Renal pelvis (tissue), 1 donor: ENCODE measurements at regions not wholly inside any gene's neighbourhood (a gene's known extent, or its start where the extent isn't known, plus 50 kb on each side); places are given as distances from the start of the nearest gene placed in this dataset.
A peak's percentile ranks its signal among the peaks of the same experiment; 100 is the strongest.

Experiments
- DNase-seq: peaks from one replicate; pipeline ENCODE4 v3.0.0-alpha.2; 2013

DNA sequence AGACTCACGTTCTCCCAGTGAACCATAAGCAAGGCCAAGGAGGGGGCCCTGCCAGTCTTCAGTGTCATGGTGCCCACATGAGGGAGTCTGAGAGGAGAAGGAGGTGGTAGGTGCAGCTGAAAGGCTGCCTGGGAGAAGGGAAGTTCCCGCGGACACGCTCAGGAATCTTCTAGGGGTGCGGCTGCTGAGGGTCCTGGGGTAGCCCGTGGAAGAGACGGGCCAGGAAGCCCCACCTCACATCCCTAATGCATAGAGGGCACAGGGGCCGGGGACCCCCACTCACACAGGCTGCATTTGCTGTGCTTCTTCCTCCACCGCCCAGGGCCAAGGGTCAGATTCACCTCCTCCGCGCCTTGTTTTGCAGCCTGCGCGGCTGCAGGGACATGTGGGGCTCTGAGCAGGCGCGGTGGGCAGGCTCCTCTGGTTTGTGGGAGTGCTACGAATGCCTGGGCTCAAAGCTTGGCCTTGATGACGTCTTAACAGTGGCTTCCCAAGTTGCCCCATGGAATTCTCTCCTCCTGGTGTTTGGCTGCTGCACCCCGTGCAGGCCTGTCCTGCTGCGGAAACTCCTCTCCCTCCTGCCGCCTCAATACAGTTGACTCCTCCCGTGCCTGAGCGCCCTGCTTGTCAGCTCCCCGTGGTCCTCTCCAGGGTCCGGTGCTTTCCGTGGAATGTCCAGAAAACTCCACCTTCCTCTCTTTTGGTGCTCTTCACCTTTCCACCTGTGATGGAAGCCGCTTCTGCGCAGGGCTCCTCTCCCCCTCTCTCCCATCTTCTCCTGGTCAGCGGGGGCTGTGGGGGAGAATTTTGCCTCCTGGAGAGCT lies 95.7 kb downstream of the VAPA start:
- no peak for DNase-seq

- DNase-seq = no peak
Measured at GRCh38 chr18:10010611-10011015, 96.8 kb downstream of the VAPA start.

GRCh38 chr18:10011061-10011460 lies 97.2 kb downstream of the VAPA start:
- no peak for DNase-seq

- DNase-seq = no peak
Measured at GRCh38 chr18:10011751-10012150, 97.9 kb downstream of the VAPA start.

- DNase-seq = no peak
Measured at GRCh38 chr18:10012526-10012925, 98.7 kb downstream of the VAPA start.

DNA sequence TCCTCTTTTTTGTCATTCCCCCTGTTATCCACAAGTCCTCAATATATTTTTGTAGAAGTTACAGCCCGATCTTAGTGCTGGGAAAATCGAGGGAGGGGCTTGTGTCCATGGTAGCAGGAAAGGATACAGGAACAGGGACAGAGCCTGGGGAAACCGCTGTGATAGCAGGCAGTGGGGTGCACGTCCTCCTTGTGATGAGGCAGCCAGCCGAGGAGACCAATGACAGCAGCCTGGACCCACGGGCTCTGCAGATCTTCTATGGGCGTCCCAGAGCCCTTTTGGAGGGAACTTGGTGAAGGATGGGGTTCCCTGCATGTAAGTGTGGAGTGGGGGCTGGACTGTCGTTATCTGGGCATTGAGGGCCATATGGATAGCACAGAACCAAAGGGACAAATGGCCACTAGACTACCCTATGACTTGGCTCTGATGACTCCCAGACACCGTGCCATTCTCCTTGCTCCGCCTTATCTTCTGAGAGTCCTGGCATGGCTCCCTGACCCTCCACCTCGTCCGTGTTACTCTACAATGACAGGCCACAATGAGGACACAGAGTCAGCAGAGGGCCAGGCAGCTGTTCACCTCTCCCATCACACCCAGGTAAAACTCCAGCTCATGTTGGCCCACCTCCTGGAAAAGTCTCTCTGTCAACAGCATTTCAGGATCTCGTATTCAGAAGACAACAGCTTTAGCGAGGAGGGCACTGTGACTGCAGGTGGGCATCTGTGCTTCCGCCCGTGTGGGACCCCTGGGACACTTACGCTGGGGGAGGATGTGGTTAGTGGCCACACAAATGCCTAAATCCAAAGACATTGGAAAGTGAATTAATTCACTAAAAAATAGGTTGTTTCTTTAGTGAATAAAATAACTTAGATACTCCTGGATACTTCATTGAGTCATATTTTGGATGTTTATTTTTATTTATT lies 100.1 kb downstream of the VAPA start:
- DNase-seq = no peak

GRCh38 chr18:10015288-10015701 lies 101.5 kb downstream of the VAPA start:
- DNase-seq = no peak

GRCh38 chr18:10015941-10016819 lies 102.4 kb downstream of the VAPA start:
- no peak for DNase-seq

DNA sequence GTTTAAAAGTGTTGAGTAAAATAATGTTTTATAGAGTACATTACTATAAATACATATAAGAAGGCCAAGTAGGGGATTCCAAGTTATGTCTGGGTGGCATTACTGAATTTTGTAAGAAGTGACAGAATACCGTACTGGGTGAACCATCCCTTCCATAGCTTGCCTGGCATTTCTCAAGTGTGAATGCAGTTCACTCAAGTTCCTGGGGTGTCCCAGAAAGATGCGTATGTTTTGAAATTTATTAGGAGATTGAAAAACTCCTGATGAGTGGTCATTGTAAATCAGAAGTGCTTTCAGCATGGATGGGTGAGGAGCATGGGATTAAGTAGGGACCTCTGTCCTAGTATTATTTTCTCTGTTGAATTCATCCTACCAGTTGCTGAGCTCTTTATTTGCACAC lies 103.2 kb downstream of the VAPA start:
- DNase-seq = no peak

GRCh38 chr18:10018289-10018688 lies 104.5 kb downstream of the VAPA start:
- no peak for DNase-seq

DNA sequence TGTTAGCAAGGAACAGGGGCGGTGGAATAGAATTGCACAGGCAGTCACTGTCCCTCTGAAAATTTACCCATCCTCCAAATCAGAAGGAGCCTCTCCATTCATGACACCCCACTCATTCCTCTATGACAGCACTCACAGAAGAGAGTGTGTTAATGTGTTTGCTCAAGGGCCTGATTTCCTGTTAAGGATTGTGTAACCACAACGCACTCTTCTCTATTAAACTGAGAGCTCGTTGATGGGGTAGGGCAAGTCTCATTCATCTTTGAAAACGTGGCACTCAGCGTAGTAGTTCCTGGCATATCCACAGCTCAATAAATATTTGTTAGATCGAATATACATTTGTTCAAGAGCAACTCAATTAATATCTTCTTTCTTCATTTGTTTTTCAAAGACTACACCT lies 106.4 kb downstream of the VAPA start:
- DNase-seq = no peak

DNA sequence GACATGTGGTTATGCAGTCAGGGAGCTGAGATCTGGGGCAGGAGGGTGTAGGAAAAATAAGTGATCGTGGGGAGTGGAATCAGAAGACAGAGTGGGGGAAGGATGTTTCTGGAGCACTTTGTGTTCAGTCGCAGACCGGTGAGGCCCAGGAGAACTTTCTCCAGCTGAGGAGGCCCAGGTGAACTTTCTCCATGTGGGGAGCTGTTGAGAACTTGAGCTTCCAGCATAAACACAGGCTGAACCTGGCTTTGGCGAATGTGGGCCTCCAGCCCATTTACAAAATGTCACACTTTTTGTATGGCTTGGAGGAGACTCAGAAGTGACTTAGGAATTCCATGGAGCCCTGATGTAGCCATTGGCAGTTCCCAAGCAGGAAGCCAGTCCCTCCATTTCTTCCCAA lies 108.5 kb downstream of the VAPA start:
- DNase-seq = no peak

DNA sequence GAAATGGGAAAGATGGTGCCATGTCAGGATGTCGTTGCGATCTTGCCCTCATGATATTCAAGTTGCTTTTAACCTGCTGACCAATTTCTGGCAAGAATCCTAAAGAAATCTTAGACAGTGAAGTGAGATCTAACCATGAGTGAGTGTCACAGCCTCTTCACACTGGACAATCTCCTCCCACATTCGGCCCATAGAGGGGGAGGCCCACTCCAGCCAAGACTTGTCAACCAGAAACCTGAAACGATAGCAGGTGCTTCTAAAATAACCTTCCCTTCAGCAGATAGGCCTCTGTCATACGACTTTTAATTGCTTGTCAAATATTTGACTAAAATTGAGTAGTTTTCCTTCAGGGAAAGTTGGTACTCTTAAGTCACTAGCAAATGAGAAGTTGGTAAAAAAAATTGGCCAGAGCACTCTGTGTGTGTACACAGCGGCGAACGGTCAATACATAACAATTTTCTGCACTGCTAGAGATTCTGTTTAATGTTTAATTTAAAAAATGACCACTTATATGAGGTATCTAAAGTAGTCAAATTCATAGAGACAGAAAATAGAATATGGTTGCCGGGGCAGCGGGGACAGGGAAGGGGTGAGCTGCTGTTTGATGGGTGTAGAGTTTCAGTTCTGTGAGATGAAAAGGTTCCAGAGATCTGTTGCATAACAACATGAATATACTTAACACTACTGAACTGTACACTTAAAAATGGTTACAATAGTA lies 110.2 kb downstream of the VAPA start:
- DNase-seq = no peak

DNA sequence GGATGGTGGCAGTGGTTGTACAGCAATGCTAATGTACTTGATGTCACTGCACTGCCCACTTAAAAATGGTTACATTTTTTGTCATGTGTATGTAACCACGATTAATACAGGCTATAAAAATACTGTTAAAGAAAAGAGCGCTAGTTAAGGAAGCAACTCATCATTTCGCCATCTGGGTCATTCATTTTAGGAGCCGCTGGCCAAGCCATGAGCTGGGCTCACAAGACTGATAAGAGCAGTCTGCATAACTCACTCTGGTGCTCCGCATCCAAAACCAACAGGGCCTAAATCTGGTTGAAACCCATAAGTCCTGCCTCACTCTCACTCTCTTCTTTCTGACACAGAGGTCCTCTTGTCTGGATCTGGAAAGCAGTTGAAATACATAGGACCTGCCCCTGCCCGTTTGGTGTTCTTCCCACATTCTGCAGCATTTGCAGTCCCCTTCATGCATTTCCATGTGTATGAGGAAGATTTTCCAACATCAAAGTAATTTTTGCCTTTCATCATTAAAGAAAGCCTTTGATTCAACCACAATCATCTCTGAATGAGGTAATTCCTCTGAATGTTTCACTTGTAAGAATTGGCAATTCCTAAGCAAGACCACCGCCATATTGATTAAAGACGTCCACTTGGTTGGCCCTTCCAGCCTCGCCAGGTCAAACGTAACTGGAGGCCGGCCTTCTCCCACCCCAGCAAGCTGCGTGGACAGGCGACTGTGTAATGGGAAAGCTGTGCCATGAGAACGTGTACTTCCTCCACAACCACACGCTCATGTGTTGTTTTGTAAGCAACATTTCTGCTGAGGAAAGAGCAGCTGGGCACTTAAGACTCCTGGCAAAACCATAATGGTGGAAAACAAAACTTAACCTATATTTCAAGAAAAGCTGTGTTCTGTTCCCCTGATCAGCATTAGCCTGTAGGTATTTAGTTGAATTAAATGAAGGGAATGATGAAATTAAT lies 112.2 kb downstream of the VAPA start:
- no peak for DNase-seq

DNA sequence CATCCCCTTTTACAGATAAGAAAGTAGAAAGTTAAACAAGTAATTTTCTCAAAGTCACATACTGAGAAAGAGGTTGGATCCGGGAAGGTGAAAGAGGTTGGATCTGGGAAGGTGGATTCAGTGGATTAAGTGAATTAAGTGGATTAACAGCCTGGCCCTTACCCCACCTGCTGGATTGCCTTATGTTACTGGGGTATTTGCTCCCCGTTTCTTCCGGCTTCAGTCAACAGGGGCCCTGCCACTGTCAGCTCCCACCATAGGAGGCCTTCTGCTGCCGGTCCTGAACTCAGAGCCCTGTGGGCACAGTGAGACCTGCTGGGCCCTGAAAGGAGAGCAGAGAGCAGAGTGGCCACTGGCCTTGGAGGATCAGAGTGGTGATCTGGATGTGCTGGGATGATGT lies 113.2 kb downstream of the VAPA start:
- DNase-seq = no peak

- DNase-seq = no peak
Measured at GRCh38 chr18:10027461-10027860, 113.6 kb downstream of the VAPA start.

GRCh38 chr18:10029711-10030110 lies 115.9 kb downstream of the VAPA start:
- DNase-seq = no peak

DNA sequence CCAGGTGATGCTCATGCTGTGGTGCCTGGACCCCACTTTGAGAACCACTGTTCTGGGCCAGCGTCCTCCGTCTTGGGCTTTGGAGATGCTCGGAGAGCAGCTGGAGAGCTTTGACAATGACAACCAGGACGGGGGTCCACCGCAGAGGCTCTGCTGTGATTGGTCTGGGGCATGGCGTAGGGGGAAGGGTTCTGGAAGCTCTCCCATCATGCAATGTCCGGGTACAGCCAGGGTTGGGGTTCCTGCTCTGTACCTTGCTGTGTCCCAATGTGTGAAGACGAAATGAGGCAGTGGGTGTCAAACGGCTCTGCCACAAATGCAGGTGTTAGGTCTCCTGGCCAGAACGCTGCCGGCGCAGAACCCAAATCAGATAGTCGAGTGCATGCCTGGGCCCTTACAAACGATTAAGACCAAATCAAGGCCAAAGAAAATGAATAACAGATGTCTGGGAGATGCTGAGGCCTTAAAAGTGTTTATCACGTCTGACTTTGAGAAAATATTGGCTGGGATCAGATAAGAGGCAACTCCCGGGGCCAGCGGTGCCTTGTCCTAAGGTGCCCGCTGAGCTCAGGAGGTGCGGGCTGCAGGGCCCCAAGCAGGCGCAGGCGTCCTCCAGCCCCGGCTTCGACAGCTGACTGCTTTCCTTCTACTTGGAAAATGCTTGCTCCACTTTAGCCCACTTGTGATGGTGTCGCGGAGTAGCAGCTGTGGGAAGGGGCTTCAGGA lies 117.2 kb downstream of the VAPA start:
- no peak for DNase-seq

DNA sequence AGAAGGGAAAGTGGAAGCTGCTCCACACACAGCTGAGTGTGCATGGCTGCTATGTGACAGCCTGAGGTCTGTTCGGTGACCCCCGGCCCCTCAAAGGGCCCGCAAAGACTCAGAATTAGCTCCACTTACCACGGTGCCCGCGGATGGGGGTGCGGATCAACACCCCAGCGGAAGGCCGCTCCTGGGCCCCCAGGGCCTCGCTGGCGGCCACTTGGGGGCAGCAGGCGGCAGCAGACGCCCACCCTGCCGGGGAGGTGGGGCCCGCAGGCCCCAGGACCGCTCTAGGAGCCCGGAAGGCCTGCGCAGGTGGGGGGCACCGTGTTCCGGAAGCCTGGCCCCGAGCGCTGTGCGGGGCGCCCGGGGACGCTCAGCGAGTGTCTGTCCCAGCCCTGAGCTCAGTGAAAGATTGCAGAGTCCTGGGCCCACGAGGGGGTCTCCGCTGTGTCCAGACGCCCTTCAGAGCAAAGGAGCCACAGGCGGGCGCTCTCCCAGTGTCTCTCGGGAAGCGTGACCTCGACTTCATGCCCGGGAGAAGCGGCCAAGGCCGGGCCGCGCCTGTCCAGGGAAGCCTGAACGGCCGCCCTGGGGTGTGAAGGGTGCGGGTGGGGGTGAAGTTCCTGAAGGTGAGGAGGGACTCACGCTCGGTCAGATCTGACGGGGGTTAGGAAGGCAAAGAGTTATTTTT lies 118.7 kb downstream of the VAPA start:
- peak; percentile 52 for DNase-seq
